Skeletal muscle tissue (tissue), 3 donors: ENCODE measurements at regions not wholly inside any gene's neighbourhood (a gene's known extent, or its start where the extent isn't known, plus 50 kb on each side); places are given as distances from the start of the nearest gene placed in this dataset.

Experiments used
- H3K27ac ChIP-seq: one replicate; pipeline ENCODE4 v1.7.0; 2013; ENCODE audit warnings: mild to moderate bottlenecking, low read depth, low read length, inconsistent platforms
- H3K27me3 ChIP-seq, 3 donors: one replicate each; pipeline ENCODE4 v1.7.0; 2013; ENCODE audit warnings: low read length in 3 of 3; ENCODE audit not compliant: control insufficient read depth in 3 of 3, insufficient read depth in 3 of 3
- H3K36me3 ChIP-seq, 3 donors: one replicate each; pipeline ENCODE4 v1.7.0; 2013; ENCODE audit warnings: low read length in 3 of 3; ENCODE audit not compliant: control insufficient read depth in 3 of 3, insufficient read depth in 3 of 3
- H3K4me1 ChIP-seq, 3 donors: one replicate each; pipeline ENCODE4 v1.7.0; 2013; ENCODE audit warnings: low read length in 3 of 3, mild to moderate bottlenecking in 3 of 3; ENCODE audit not compliant: control insufficient read depth in 3 of 3, insufficient read depth in 3 of 3
- H3K4me3 ChIP-seq, 3 donors: one replicate each; pipeline ENCODE4 v1.7.0; 2013; ENCODE audit warnings: low read length in 3 of 3
- H3K9ac ChIP-seq, 3 donors: one replicate each; pipeline ENCODE4 v1.7.0; 2013; ENCODE audit warnings: low read length in 3 of 3, mild to moderate bottlenecking in 3 of 3, moderate library complexity in 2 of 3, low read depth in 1 of 3
- H3K9me3 ChIP-seq, 3 donors: one replicate each; pipeline ENCODE4 v1.7.0; 2013; ENCODE audit warnings: low read length in 3 of 3; ENCODE audit not compliant: control insufficient read depth in 3 of 3
- donor health status: Osteomylitis.

DNA sequence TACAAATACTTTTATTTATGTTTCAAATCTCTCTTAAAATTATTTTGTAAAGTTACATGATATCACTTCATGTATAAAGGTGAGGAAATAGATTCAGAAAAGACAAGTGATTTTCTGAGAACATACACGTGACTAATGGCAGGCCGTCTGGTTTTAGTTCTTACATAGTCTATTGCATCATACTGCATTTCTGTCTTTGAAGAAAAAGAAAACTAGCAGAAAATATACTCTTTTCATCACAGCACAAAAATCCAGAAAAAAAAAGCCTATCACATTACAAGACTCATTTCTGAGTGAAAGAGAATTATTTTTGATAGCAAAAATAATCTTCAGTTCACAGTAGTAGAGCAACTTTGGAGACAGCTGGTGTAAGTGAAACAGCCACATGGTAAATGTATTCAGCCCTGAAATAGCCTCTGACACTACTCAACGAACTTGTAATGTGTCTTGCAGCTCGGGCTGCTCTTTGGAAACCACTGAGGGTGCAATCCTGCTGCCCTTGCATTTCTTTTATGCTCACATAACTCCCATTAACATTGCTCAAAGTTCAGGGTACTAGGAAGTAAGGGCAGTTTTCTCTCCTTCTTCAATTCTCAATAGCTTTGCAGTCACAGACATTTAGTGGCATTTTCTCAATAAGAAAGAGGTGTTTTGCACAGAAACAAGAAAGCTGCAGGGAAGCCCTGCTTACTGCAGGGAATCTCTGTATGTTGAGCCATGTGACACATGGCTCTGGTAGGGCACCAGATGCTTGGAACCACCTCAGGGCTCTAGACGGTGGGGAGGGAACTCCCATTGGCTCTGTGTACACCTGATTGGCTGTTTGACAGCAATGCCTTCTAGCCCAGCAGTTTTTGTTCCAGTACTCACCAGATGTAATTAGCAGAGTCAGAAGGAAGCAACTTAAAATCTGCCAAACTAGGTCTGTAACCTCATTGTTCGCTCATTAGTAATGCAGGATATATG lies 845.3 kb upstream of the PTPRD start:
- H3K9ac ChIP-seq: no peak overlapping the region
- no peaks in the 10 kb centered on the region for H3K9me3 ChIP-seq
- H3K27me3 ChIP-seq: no peaks in the 10 kb centered on the region
- no peaks in the 10 kb centered on the region for H3K36me3 ChIP-seq
- peaks cover 0 to 2% (median 0%) of the 10 kb centered on the region in 3 donors for H3K4me1 ChIP-seq
- peak overlapping the region; percentile 29 for H3K27ac ChIP-seq
- H3K4me3 ChIP-seq: no peak overlapping the region

DNA sequence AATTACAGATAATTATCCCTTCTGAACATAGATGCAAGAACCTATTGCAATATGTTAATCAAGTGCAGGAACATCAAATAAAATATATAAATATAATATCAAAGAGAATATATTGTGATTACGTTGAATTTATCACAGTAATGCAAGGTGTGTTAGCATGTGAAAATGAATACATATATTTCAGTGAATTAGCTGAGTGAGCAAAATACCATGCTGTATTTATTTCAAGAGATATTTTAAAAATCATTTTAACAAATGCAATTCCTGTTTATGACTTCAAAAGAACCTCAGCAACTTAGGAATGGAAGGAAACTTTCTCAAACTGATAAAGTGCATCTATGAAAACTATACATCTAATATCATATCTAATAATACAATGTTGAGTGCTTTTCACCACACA lies 856.9 kb upstream of the PTPRD start:
- no peak overlapping the region for H3K4me3 ChIP-seq
- H3K9ac ChIP-seq: no peak overlapping the region
- no peaks in the 10 kb centered on the region for H3K27me3 ChIP-seq
- no peak overlapping the region for H3K27ac ChIP-seq
- no peaks in the 10 kb centered on the region for H3K36me3 ChIP-seq
- H3K4me1 ChIP-seq: no peaks in the 10 kb centered on the region
- H3K9me3 ChIP-seq: no peaks in the 10 kb centered on the region

DNA sequence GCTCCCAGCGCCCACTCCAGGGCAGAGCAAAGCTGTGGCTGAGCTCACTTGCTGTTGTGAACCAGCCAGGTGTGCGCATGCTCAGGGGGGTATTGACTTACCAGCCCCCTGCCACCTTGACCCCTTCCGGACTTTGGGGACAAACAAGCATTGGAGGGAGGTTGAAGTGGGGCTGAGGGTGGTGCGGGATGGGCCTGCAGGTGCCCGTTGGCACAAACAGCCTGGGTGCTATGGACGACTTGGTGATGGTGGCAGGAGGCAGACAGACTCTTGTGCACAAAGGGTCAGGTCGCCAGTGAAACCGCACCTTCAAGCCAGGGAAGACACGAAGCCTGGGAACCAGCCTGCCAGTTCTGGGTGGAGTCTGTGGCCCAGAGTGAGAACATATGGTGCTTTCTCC lies 858.5 kb upstream of the PTPRD start:
- no peaks in the 10 kb centered on the region for H3K27me3 ChIP-seq
- no peak overlapping the region for H3K9ac ChIP-seq
- no peaks in the 10 kb centered on the region for H3K36me3 ChIP-seq
- no peaks in the 10 kb centered on the region for H3K9me3 ChIP-seq
- no peak overlapping the region for H3K27ac ChIP-seq
- H3K4me1 ChIP-seq: no peaks in the 10 kb centered on the region
- no peak overlapping the region for H3K4me3 ChIP-seq

DNA sequence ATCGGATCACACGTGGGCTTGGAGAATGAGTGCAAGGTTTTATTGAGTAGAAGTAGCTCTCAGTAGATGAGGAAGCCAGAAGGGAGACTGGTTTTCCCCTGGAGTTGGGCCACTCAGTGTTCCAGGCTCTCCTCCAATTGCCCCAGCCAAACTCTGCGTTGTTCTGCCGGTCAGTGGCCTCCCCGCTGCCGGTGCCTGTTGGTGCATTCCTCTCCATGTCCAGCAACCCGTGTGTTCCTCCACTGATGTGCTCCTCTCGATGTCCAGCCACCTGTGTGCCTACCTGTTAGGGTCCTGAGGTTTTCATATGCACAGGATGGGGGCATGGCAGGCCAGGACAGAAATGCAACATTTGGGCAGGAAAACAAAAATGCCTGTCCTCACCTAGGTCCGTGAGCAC lies 888.0 kb upstream of the PTPRD start:
- Histone ChIP-seq H3K4me3 (no peak overlapping the region), H3K9ac (no peak overlapping the region)

DNA sequence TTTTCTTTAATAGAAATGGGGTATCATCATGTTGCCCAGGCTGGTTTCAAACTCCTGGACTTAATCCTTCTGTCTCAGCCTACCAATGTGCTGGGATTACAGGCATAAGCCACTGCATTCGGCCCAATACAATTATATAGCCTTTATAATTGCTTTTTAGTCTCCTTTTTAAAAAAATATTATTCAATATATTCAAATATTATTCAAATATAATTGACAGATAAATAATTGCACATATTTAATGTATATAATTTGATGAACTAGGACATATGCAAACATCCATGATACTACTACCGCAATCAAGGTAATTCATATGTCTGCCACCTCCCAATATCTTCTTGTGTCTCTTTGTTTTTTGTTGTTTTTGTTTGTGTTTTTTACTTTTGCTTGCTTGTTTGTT lies 894.2 kb upstream of the PTPRD start:
- Histone ChIP-seq H3K9me3 (no peaks in the 10 kb centered on the region), H3K4me1 (no peaks in the 10 kb centered on the region), H3K4me3 (no peak overlapping the region), H3K27me3 (no peaks in the 10 kb centered on the region), H3K36me3 (no peaks in the 10 kb centered on the region), H3K9ac (no peak overlapping the region), H3K27ac (no peak overlapping the region)

More for the DNA sequence above, 888.0 kb upstream of the PTPRD start:
- H3K27ac ChIP-seq: no peak overlapping the region
- no peaks in the 10 kb centered on the region for H3K36me3 ChIP-seq
- no peaks in the 10 kb centered on the region for H3K9me3 ChIP-seq
- no peaks in the 10 kb centered on the region for H3K4me1 ChIP-seq
- H3K27me3 ChIP-seq: no peaks in the 10 kb centered on the region

DNA sequence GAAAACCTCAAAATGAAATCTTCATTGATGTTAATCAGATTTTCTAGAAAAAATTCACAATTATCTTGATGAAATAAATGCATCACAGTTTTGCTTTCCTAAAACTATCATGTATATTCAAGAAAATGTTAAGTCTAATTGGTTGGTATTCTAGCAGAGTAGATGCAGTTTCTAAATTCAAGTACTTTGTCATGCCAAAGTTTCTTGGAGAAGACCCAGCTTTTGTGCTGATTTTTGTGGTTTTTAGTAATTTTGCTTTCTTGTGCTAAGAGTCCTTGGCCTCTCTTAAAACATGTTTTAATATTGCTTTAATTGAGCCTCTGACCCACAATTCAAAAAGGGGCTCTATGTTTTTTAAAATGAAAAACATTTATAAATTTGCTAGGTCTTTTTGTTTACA lies 924.8 kb upstream of the PTPRD start:
- H3K27me3 ChIP-seq: no peaks in the 10 kb centered on the region
- H3K4me3 ChIP-seq: no peak overlapping the region
- H3K27ac ChIP-seq: no peak overlapping the region
- no peak overlapping the region for H3K9ac ChIP-seq
- H3K4me1 ChIP-seq: no peaks in the 10 kb centered on the region
- H3K36me3 ChIP-seq: no peaks in the 10 kb centered on the region
- H3K9me3 ChIP-seq: no peaks in the 10 kb centered on the region

DNA sequence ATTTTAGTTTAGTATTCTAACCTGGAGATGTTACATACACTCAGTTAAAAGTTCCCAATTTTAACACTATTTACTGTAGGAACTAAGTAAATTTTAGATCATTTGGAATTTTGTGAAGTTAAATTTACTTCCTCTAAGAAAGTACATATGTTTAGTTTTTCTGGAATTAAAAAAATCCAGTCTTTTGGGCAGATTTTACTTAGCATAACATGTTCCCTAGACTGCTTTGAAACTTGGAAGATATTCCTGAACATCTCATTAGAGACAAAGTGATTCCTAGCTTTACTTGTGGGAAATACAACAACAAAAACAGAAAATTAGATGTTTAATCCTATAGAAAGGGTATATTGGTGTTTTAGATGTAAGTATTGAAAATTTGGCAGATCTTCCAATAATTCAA lies 930.0 kb upstream of the PTPRD start:
- Histone ChIP-seq H3K9me3 (no peaks in the 10 kb centered on the region), H3K4me3 (no peak overlapping the region), H3K27me3 (no peaks in the 10 kb centered on the region), H3K9ac (no peak overlapping the region), H3K27ac (no peak overlapping the region), H3K4me1 (no peaks in the 10 kb centered on the region), H3K36me3 (no peaks in the 10 kb centered on the region)

DNA sequence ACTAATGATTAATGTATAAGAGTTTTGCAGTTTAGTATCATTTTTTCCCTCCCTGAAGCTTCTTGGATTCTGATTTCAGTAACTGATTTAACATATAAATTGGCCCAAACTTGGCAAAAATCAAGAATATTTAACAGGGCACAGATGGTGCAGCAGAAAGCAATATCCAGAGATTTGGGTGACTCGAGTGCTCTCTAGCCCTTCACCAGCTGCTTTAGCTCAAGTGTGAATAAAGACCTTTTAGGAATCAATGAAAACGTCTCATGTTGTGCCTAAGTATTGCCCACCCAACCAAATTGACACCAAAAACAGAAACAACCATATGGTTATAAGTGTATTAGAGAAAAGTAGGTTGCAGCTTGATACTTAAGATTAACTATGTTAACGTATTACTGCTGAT lies 933.4 kb upstream of the PTPRD start:
- Histone ChIP-seq H3K27ac (no peak overlapping the region), H3K4me1 (no peaks in the 10 kb centered on the region), H3K27me3 (no peaks in the 10 kb centered on the region), H3K36me3 (no peaks in the 10 kb centered on the region), H3K9me3 (peaks cover 0 to 3% (median 0%) of the 10 kb centered on the region in 3 donors), H3K4me3 (no peak overlapping the region), H3K9ac (no peak overlapping the region)

DNA sequence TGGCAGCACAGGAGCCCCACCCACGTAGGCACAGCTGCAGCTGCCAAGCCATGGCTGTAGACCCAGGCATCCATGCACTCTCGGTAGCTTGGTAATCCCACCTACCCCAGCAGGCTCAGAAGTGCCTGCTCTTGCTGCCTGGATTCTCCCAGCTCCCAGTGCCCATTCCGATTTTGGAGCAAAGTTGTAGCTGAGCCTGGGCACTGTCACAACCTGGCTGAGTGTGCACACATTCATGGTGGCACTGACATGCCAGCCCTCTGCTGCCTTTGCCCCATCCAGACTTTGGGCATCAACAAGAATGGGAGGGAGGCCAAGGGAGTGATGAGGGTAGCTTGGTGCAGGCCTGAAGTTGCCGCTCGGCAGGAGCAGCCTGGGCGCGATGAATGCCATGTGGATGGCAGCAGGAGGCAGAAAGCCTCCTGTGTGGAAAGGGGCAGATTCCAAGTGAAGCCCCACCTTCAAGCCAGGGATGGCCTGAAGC lies 936.6 kb upstream of the PTPRD start:
- H3K4me3 ChIP-seq: no peak overlapping the region
- no peaks in the 10 kb centered on the region for H3K4me1 ChIP-seq
- peaks cover 0 to 3% (median 0%) of the 10 kb centered on the region in 3 donors for H3K9me3 ChIP-seq
- H3K9ac ChIP-seq: no peak overlapping the region
- no peaks in the 10 kb centered on the region for H3K36me3 ChIP-seq
- H3K27me3 ChIP-seq: no peaks in the 10 kb centered on the region
- no peak overlapping the region for H3K27ac ChIP-seq

DNA sequence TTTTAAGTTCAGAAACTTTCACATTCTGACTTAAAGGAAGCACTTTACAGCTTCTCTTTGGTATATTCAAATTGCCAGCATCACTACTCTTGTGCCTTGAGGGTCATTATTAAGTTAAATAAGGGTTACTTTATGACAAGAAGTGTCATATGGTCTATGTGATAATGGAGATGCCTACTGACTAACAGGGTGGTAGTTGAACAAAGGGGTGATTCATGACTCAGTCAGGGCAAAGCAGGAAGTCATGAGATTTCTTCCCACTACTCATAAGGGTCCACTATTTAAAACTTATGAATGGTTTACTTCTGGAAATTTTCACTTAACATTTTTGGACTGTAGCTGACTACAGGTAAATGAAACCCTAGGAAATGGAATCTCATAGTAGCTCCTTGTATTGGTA lies 938.3 kb upstream of the PTPRD start:
- H3K36me3 ChIP-seq: no peaks in the 10 kb centered on the region
- H3K9ac ChIP-seq: no peak overlapping the region
- H3K9me3 ChIP-seq: peaks cover 0 to 3% (median 0%) of the 10 kb centered on the region in 3 donors
- no peak overlapping the region for H3K27ac ChIP-seq
- no peaks in the 10 kb centered on the region for H3K27me3 ChIP-seq
- H3K4me3 ChIP-seq: no peak overlapping the region
- H3K4me1 ChIP-seq: no peaks in the 10 kb centered on the region
